Left hindlimb (tissue), 1 donor: ENCODE measurements at regions not wholly inside any gene's neighbourhood (a gene's known extent, or its start where the extent isn't known, plus 50 kb on each side); places are given as distances from the start of the nearest gene placed in this dataset.

Experiments
- DNase-seq: peaks from one replicate; pipeline ENCODE4 v3.0.0-alpha.2; 2018

DNA sequence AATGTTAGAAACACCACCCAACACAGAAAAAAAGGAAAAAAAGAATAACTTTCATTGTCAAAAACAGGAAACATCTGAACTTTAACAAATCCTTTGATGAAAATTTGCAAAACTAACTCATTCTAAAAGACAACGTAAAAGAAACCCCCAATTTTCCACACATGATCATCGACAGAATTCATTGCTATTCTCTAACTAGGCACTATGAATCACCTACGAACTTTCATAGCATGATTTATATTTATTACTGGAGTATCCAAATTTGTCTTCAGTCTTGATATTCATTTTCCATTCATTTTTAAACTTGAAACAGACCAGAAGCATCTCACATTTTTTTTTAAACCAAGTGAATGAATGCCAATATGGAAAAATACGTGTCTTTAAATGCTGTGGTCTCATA lies 514.6 kb downstream of the TLE4 start:
- no peak for DNase-seq

DNA sequence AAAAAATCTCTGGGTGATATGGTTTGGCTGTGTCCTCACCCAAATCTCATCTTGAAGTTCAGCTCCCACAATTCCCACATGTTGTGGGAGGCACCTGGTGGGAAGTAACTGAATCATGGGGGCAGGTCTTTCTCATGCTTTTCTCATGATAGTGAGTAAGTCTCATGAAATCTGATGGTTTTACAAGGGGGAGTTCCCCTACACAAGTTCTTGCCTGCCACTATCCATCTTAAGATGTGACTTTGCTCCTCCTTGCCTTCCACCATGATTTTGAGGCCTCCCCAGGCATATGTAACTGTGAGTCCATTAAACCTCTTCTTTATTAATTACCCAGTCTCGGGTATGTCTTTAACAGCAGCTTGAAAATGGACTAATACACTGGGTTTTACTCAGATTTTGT lies 513.9 kb downstream of the TLE4 start:
- DNase-seq = no peak

DNA sequence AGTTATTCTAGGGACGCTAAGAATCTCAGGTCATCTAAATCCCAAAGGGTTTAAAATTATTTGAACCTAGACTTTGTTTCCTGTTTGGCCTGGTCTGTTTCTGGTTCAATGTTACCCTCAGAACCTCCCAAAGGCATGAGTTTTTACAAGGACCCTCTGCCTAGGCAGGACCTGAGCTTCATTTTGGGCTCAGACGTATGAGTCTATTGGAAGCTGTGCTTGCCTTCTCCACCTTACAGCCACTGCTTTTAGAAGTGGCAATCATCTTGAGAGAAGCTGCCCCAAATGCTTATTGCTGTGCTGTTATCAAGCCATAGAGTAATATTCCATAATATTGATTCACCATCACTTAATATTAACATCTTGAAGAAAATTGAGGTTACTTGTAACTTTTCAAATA lies 510.4 kb downstream of the TLE4 start:
- no peak for DNase-seq

DNA sequence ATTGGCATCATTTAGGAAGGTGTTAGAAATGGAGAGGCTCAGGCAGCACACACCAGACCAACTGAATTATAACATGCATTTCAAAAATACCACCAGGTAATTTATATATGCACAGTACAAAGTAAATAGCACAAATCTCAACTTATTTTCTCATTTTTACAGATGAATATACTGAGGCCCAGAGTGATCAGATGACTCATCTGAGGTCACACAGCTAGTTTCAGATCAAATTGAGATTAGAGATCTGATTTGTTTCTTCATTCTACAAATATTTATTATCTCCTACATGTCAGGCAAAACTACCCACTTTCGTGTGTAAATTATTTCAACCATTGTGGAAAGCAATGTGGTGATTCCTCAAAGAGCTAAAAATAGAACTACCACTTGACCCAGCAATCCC lies 507.1 kb downstream of the TLE4 start:
- no peak for DNase-seq

DNA sequence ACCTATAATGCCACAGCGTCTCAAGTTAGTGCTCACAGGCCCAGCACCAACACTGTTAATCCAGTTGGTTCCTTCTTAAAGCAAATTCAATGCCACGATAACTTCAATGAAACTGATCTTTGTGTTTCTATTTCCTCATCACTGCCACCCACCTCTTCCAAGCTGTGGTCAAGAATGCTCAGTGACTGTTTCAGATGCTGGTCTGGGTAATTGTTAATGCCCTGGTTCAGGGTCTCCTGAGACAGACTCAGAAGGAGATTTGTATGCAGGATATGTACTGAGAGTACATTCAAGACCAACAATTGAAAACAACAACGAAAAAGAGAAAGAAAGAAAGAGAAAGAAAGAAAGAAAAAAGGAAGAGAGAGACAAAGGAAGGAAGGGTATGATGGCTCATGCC lies 505.3 kb downstream of the TLE4 start:
- no peak for DNase-seq

DNA sequence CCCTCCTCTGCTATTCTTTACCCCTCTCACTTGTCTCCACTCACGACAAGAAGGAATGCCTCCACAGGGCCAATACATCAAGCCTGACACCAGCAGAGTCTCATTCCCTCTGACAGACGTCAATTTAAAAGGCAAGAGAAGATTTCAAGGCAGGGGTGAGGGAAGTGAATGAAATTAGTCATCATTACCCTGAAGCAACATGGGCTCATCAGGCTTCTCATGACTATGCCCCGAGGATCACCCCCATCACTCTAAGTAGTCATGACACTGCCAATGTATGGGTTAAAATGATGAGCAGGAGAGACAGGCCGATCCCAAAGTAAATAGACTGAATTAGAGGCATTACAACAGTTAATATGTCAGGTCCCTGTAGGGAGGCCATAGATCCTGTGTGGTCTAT lies 504.4 kb downstream of the TLE4 start:
- no peak for DNase-seq

DNA sequence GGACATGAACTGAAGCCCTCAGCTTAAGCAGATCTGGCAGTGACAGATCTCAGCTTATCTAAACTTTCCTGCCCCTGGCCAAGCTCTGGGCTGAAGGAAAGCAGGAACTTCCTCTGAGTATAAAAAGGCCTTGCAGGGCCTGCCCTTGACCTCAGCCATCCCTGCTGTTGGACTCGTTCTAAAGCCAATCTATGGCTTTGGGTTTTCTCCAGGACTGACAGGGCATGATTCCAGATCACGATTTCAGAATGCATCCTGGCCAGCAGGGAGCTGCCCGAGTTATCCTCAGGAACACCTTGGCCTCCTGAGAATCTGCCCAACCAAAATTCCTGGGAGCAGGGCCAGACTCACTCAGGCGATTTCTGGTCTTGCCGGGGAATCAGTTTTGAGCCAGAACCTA lies 502.7 kb downstream of the TLE4 start:
- DNase-seq = no peak

DNA sequence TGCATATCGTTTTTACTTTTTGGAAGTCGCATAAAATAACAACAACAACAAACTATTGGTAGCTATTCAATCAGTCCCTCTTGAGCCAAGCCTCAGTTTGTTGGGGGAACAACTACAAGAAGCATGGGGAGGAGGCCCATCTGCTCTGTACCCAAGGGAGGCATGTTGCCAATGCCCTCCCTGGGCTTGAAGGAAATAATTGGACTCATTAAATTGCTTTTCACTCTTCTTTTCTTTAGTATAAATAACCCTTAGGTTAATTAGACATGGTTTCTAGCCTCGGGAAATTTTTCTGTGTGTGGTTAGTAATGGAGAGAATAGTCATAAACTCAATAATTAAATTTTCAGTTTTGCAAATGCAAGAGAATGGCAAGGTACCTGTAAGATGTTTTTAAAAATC lies 500.7 kb downstream of the TLE4 start:
- no peak for DNase-seq

DNA sequence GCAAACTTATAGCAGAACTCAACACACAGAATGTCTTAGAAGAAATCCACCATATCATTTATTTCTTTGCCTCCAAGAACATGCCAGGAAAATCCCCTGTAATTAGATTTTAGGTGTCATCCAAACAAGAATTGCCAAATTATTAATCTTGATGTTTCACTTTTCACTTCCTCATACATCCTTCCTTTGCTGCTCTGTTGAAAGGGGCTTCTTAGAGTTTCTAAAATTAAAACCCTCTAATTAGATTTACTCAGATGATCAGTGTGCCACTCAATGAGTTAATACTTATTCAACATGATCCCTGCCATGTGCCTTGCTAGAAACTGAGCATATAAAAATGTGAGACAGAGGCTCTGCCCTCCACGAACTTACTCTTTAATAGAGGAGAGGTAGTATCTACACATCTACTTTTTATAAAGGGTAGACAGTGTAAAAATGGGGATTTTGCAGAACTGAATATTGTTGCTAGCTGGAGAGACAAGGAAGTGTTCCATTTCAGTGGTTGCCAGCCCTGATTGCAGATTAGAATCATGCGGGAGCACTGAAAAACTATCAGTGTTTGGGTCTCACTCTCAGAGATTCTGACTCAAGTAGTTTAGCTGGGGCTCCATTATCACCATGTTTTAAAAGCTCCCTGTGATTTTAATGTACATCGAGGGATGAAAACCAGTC lies 498.4 kb downstream of the TLE4 start:
- no peak for DNase-seq

DNA sequence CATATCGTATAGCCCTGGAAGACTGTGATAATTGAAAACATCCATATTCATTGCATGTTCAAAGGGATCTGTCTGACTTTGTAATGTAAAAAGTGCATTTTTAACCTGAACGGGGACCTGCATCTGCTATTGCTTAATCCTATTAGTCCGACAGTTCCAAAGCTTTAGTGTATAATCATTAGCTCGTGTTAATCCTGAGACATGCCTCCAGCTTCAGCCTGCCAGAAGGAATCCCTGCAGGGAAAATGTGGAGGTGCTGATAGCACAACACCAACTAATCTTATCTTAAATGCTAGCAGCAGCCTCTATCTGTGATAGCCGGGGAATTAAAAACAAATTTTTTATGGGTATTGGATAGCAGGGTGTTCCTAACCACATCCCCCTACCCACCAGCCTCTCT lies 495.2 kb downstream of the TLE4 start:
- no peak for DNase-seq

DNA sequence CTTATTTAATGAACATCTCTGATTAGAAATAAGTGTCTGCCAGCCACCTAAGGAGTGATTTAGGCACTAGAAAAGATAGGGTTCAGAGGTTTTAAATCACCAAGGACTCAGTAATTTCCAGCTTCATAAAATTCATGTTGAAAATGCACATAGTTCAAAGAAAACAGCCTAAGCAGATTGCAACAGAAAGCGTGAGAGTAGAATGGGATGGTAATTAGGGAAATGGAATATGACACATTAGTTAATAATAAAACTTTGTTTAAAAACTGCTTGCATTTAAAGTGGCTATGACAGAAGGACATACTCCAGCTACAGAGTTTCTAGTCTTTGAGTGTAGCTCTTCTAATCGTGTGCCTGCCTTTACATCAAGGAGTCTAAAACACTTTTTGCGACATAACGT lies 490.8 kb downstream of the TLE4 start:
- no peak for DNase-seq

DNA sequence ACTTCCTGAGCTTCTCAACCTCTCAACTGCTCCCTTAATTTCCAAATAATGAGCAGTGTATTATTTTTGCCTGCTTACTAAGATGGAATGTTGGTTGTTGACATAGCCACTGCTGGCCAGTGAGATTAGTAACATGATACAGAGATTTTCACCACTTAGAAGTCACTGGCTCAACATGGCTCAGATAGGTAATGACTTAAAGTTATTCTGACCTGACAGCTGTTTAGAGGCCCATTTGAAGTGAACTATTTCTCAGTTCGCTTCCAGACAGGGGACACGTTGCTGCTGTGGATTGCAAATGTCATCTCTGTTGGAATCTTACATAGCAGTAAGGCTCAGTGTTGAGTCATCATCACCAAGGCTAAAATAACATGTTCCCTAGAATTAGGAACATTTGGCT lies 490.2 kb downstream of the TLE4 start:
- no peak for DNase-seq

DNA sequence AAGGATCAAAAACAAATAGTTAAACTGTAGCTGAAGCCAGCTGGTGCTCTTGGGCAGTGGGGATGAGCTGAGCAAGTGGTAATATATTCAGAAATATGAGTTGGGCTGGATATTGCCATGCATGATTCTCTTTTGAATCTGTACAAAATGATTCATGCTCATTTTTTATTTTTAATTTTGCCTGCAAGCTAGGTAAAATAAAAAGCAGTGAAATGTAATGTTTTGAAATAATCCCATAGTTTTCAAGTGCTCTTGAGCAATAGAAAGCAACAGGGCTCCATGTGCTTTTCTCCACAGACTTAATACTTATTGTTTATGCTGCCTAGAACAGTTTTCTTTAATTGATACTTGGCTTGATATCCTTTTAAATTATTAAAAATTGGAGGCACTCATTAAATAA lies 489.3 kb downstream of the TLE4 start:
- no peak for DNase-seq

DNA sequence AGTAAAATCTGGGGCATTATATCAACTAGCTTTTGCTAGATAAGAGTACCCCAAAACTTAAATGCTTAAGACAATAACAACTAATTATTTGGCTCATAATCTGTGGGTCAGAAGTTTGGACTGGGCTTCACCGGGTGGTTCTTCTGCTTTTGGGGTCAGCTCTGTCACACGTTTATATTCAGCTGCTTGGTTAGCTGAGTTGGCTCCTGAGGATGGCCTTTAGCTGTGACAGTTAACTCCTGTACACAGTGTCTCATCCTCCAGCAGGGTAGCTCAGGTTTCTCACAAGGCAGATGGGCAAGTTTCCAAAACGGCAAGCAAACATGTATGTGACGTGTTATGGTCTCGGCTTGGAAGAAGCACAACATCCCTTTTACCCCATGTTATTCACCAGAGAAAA lies 488.2 kb downstream of the TLE4 start:
- no peak for DNase-seq

DNA sequence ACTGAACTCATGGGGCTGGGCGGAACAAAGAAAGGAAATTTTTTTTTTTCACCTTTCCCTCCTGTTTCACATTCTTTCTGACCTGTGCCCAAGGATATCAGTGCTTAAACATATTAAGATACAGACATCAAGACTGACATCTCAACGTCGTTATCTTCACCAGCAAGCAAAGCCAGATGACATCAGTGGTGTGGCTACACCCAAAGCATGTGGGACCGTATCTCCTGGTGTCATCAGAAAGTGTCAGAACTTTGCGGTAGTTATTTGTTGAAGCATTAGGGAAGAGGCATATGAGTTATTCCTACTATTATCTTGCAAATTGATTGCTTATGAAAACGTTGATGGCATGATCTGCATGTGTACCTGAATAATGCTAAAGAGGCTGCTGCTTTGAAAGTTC lies 487.4 kb downstream of the TLE4 start:
- no peak for DNase-seq

DNA sequence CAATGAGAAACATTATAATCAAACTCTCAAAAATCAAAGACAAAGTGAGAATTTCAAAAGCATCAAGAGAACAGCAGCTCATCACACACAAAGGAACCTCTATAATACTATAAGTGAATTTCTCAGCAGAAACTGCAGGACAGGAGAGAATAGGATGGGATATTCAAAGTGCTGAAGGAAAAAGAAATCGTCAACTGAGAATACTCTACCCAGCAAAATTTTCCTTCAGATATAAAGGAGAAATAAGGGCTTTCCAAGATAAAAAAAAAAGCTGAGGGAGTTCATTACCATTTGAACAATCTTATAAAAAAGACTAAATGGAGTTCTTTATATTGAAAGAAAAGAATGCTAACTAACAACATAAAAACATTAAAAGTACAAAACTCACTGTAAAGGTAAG lies 481.1 kb downstream of the TLE4 start:
- no peak for DNase-seq

DNA sequence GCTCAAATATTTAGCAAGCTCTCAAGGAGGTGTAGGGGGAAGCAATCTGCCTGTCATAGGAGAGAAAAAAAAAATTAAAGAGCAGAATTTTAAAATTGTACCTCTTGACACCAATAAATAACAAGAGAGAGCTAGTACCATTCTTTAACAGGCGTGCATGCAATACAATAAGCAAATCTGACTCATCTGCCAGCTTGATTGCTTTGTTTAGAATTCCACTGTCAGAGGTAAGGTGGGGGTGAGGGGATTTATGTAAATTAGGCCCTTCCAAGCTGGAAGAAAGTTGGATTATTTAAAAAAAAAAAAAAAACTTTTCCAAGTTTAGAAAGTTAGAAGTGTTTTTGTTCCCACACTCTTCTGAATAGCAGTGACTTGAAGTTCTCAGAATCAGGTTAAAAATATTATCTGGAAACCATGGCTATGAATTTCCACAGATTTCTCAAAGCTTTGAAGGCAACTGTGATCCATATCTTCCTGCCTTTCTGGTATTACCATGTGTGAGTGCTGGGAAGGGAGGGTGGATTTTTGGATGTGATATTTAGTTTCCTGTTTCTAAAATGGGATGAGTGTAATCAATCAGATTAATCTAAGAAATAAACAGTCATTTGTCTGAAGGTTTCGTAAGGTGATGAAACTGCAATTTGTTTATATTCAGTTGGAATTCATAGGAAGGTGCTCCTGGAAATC lies 477.5 kb downstream of the TLE4 start:
- DNase-seq = no peak

DNA sequence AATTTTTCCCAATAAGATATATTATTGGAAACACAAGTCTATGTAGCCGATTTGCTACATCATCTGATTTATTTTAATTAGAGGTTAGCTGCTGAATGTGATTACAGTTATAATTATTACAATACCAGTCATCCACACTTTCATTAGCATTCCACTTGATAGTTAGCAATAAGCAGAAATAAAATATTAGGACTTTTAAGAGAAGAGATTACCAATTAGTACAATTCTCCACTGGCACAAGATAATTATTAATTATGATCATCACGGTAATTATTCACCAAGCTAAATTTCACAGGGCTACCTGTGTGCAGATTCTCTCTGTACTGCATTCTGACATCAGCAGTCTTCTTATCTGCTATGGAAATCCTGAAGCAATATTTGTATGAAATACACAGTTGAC lies 474.7 kb downstream of the TLE4 start:
- DNase-seq = no peak

DNA sequence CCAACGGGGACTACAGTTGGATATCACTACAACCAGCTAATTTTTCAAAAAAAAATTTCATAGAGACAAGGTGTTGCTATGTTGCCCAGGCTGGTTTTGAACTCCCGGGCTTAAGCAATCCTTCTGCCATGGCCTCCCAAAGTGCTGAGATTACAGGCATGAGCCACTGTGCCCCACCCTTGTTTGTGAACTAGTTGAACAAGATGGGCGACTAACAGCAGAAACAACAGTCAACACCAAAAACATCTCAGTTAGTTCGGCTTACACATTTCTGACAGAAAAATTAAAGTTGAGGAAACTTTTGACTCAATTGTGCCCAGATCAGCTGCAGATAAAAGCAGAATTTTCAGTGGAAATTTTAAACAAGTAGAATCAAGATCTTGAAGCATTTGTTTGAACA lies 470.1 kb downstream of the TLE4 start:
- no peak for DNase-seq

DNA sequence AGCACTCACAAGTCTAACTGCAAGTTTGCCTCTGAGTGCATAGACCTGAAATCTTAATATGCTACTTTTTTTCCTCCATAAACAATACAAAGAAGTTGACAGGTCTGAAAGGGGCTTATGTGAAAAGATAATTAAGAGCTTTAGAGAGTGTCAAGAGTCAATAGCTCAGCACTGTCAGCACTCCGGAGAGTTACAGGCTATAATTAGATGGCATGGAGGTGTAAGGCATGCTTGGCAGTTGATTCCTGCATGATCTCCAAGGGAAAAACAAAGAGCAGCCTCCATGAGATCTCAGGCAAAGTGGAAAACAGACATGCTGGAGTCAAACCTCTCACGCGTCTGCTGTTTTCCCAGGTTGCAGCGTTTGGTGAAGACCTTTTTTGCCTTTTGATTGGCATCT lies 468.7 kb downstream of the TLE4 start:
- no peak for DNase-seq

DNA sequence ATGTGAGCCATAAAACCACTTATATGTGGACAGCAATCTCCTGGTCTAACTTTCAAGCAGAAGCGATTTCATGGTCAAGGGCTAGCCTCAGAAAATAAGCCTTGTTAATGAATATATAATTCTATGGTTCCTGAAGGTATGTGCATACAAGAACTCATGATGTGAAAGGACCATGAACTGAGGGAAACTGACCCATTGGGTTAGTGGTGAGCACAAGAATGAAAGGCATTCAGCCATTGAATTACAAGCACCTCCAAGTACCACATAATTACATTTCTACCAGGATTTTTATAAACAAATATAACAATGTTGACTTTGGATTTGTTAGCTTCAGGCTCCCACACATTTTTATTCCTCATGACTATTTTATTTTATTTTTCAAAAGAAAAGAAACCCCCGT lies 459.0 kb downstream of the TLE4 start:
- DNase-seq = no peak

DNA sequence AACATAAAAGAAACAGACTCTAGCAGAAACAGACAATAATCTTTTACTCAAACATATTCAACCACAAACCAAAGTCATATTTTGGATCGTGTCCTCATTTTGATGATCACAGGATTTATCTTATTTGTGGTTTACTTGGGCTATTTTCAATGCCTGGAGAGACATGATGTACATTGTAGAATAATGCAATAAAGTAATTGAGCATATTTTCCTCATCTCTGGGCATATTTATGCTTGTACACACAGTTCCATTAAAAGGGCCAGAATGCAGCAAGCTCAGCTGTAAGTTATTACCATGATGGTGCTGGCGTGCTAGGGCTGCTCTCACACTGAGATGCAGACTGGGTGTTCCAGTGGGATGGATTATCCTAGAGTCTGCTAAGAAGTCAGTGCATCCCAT lies 456.7 kb downstream of the TLE4 start:
- no peak for DNase-seq

DNA sequence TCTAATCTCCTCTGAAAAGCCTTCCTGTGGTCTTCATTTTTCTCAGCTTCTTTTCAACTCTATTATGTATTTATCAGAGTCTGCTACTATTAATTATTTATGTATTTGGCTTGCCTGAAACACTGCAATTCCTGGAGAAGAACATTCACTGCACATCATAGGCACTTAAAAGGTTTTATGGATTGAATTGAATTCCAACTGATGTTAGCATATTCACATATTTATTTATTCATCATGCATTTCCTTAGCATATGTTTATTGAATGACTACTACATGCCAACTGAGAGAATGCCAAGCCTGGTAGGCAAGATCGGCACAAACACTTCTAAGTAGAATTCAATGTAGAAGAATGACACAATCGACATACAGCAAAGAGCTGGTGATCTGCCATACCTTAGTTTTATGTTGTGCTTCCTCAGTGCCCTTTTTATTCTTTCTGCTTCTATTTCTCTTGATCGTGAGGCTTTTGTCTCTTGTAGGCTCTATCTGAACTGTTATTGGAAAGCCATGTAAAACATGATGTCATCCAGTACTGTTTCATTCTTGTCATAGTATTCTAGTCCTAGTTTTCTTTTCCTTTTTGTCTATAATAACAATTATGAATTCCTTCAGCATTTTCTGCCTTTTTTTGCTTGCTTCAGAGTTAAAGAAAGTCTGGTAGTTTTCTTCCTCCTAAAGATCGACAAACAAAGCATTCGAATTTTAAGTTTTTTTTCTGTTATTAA lies 454.2 kb downstream of the TLE4 start:
- no peak for DNase-seq

DNA sequence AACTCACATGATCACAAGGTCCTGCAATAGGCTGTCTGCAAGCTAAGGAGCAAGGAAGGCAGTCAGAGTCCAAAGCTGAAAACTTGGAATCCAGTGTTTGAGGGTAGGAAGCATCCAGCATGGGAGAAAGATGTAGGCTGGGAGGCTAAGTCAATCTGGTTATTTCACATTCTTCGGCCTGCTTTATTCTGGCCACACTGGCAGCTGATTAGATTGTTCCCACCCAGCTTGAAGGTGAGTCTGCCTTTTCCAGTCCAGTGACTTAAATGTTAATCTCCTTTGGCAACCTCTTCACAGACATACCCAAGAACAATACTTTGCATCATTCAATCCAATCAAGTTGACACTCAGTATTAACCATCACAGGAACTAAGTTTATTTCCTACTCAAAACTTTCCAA lies 453.4 kb downstream of the TLE4 start:
- DNase-seq = no peak

DNA sequence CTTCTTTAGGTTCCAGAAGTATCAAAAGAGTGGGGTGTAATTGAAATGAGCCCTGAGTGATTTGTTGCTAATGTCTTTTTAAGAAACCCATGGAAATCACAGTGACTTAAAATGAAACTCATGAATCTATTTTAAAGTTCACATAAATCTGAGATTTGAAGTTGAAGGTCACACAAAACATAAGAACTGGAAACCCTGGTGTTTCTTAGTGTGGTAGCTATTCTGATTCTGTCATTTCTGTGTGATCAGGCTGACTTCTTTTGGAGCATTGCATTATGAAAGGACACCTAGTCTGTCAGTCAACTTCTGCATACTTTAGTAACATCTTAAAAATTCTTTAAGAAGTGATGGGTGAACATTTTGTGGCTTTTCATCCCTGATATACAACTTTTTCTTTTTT lies 448.8 kb downstream of the TLE4 start:
- DNase-seq = no peak
